GM12891 (cell line): ENCODE measurements at regions not wholly inside any gene's neighbourhood (a gene's known extent, or its start where the extent isn't known, plus 50 kb on each side); places are given as distances from the start of the nearest gene placed in this dataset.

ENCODE experiments used
- DNase-seq: peaks from one replicate; pipeline ENCODE4 v3.0.0; 2011; ENCODE audit warnings: low spot score; ENCODE audit not compliant: insufficient read length
- FAIRE-seq: peaks from 2 replicates; lab custom pipeline; 2011; peaks lifted over from hg19 to GRCh38; lab: Jason Lieb, UNC
- PAX5 ChIP-seq: IDR thresholded peaks from 2 replicates; pipeline ENCODE4 v1.6.1; 2011; ENCODE audit warnings: low read length, moderate library complexity, mild to moderate bottlenecking; ENCODE audit not compliant: insufficient read depth, severe bottlenecking
- POLR2A ChIP-seq: IDR thresholded peaks from 2 replicates; pipeline ENCODE4 v1.6.1; 2011; ENCODE audit warnings: low read depth, low read length, control low read depth
- POLR2AphosphoS5 ChIP-seq: IDR thresholded peaks from 2 replicates; pipeline ENCODE4 v1.6.1; 2011; ENCODE audit warnings: low read depth, low read length, control low read depth
- POU2F2 ChIP-seq: IDR thresholded peaks from 2 replicates; pipeline ENCODE4 v1.6.1; 2011; ENCODE audit warnings: low read depth, mild to moderate bottlenecking, control low read depth, low read length, moderate library complexity
- SPI1 ChIP-seq: IDR thresholded peaks from 2 replicates; pipeline ENCODE4 v1.6.1; 2011; ENCODE audit warnings: low read depth, low read length, control low read depth
- TAF1 ChIP-seq: IDR thresholded peaks from 2 replicates; pipeline ENCODE4 v1.6.1; 2011; ENCODE audit warnings: low read depth, low read length, control low read depth

DNA sequence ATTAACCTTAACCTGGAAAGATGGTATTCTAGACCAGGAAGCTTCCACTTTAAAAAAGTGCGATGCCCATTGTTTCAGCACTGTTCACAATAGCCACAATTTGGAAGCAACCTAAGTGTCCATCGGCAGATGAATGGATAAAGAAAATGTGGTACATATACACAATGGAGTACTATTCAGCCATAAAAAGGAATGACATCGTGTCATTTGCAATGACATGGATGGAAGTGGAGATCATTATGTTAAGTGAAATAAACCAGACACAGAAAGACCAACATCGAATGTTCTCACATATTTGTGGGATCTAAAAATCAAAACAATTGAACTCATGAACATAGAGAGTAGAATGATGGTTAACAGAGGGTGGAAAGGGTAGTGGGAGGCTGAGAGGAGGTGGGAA is 94.2 kb downstream of the NR2F2 start:
- FAIRE-seq, result no peak
- TF ChIP-seq SPI1 (no peak), POLR2AphosphoS5 (no peak), POU2F2 (no peak), TAF1 (no peak), POLR2A (no peak), PAX5 (no peak)

DNA sequence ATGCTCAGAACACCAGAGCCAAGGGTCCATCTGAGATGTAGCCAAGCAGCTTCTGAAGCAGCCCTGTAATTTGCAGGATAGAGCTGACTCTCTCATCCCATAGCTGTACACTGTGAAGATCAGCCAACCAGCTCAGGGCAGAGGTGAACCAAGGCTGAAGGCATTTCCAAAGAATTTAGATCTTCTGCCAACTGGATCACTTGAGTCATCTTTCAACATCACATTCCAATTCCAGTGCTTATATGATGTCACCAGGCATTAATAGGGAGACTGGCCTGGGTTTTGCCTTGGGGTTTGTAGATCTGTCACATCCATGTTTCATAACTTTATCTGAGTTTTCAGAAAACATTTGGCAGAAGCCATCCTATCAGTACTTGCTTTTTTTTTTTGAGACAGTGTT is 98.2 kb downstream of the NR2F2 start:
- TF ChIP-seq POLR2A (no peak), SPI1 (no peak), PAX5 (no peak), TAF1 (no peak), POLR2AphosphoS5 (no peak), POU2F2 (no peak)
- FAIRE-seq (no peak), DNase-seq (no peak)

More for the DNA sequence above, 94.2 kb downstream of the NR2F2 start:
- DNase-seq, result no peak

DNA sequence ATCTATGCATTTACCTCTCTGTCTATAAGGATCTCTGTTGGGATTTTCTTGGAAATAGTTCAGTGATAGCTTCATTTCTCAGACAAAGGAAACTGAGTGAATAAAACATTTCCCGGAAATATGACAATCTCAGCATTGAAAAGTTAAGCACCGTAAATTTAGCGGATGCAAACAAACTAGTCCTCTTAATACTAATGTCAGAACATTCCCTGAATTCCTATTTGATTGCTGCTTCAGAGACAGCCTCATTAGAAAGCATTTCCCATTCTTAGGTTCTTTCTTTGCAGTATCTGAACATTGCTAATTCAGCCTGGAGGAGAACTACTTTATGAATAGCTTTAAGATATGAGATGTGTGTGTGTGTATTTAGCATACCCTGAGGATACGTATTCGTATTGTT is 101.3 kb downstream of the NR2F2 start:
- no peak for TF ChIP-seq POLR2AphosphoS5
- TF ChIP-seq SPI1, result no peak
- TF ChIP-seq POU2F2, result no peak
- no peak for TF ChIP-seq TAF1
- TF ChIP-seq POLR2A, result no peak
- TF ChIP-seq PAX5, result no peak
- DNase-seq (no peak), FAIRE-seq (no peak)

DNA sequence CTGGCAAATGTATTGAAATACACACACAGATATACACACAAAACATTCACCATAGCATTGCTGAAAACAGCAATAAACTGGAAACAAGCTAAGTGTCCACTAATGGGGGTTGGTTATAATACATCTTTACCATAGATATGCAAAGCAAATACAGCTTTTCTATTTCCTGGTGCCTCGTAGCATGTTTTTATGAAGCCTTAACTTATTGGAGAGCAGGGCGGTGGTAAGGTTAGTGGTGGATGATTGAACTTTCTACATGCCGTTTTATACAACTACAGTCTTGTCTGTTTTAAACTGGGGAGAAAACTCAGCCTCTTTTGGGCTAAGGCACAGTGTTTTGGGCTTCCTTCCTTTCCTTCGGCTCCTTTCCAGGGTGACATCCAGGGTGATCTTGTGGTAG is 104.5 kb downstream of the NR2F2 start:
- DNase-seq (no peak), FAIRE-seq (no peak)
- TF ChIP-seq SPI1, result no peak
- no peak for TF ChIP-seq TAF1
- no peak for TF ChIP-seq POU2F2
- no peak for TF ChIP-seq POLR2AphosphoS5
- TF ChIP-seq POLR2A, result no peak
- TF ChIP-seq PAX5, result no peak

DNA sequence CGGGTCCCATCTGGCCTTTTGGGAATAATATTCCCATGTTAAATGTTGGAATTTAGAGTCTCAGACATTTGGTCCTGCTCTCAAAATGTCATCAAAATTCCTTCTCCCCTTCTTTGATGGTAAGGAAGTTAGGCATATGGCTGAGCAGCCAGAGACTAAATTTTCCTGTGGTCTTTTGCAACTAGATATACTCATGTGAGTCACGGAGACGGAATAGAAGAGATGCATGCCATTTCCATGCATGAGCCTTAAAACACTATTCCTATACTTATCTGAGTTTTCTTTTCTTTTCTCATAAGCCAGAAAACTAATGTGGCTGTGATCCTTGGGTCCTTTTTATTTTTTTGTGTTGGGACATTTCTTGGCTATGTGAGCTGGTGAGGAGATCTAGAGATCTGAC is 105.3 kb downstream of the NR2F2 start:
- DNase-seq, result no peak
- no peak for TF ChIP-seq POLR2A
- no peak for TF ChIP-seq PAX5
- TF ChIP-seq POU2F2, result no peak
- no peak for TF ChIP-seq POLR2AphosphoS5
- TF ChIP-seq SPI1, result no peak
- TF ChIP-seq TAF1, result no peak
- no peak for FAIRE-seq

DNA sequence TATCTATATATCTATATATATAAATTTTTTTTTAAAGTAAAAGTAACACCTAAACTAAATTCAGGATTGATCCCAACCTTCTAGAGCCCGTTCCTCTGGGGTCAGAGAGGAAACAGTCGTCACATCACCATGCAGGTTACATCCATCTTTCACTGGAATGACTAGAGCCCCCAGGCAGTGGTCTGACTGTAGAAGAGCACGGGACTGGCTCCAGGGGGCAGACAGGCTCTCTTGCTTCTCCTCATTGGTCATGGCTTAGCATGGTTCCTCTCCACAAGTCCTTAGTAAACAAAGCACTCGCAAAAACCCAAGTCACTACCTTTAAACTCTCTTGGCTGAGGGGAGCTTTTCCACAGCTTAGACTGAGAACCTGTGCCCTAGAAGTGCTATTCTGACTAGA is 110.5 kb downstream of the NR2F2 start:
- FAIRE-seq (no peak), DNase-seq (no peak)
- no peak for TF ChIP-seq SPI1
- no peak for TF ChIP-seq POU2F2
- TF ChIP-seq TAF1, result no peak
- no peak for TF ChIP-seq POLR2A
- no peak for TF ChIP-seq PAX5
- TF ChIP-seq POLR2AphosphoS5, result no peak

DNA sequence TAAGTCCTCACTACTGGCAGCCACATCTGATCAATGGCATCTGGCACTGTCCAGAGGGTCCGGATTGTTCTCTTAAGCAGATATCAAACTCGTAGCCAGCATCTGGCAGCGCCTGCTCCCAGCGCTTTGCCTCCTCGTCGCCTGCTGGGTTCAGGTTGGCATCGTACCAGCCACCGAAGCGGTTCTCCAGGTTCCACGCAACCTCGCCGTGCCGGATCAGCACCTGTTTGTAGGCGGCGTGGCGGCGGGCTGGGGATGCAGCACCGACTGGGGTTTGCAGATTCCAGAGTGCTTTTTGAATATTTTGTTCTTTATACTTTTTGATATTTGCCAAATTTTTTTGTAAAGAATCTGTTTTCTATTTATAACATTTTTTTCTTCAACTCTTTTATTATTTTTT is 111.6 kb downstream of the NR2F2 start:
- FAIRE-seq, result no peak

DNA sequence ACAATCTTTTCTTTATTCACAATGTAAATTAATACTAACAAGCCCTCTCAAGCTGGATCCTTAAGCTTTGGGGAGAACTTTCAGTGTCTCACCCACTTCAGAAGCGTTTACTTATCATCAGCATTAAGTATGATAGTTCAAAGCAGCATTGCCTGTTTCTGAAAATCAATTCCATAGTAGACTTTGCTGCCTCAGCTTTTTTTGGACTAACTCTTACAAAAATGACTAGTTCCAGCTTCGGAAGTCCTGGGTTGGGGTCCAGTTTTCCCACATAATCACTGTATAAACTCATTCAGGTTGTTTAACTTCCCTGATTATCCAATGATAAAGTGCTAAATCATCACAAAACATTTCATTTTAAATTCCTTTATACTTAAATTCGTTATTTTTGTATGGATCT is 114.4 kb downstream of the NR2F2 start:
- no peak for DNase-seq
- no peak for TF ChIP-seq TAF1
- TF ChIP-seq POLR2AphosphoS5, result no peak
- no peak for TF ChIP-seq POU2F2
- TF ChIP-seq PAX5, result no peak
- TF ChIP-seq POLR2A, result no peak
- TF ChIP-seq SPI1, result no peak
- FAIRE-seq, result no peak

More for the DNA sequence above, 111.6 kb downstream of the NR2F2 start:
- TF ChIP-seq TAF1, result no peak
- TF ChIP-seq SPI1, result no peak
- no peak for TF ChIP-seq POLR2A
- no peak for TF ChIP-seq POLR2AphosphoS5
- no peak for TF ChIP-seq POU2F2
- DNase-seq, result no peak

DNA sequence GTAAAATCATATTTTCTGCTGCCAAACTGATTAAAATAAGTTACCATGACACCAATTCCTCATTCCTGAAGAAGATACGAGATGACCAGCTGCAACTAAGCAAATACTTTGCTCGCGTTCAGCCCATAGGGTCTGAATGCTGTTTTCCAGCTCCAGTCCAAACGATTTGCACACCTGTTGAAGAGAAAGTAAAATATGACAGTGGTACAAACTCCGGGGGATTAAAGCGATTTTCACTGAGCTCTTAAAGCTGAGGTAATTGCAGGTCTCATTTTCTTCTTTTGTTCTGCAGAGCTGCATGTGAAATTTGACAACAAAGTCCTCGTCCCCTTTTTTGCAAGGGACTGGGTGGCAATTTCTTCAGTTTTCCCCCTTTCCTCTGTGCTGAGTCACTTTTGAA is 118.4 kb downstream of the NR2F2 start:
- TF ChIP-seq SPI1 (no peak), POLR2AphosphoS5 (no peak), POLR2A (no peak), POU2F2 (no peak), PAX5 (no peak), TAF1 (no peak)
- DNase-seq, result no peak
- no peak for FAIRE-seq

DNA sequence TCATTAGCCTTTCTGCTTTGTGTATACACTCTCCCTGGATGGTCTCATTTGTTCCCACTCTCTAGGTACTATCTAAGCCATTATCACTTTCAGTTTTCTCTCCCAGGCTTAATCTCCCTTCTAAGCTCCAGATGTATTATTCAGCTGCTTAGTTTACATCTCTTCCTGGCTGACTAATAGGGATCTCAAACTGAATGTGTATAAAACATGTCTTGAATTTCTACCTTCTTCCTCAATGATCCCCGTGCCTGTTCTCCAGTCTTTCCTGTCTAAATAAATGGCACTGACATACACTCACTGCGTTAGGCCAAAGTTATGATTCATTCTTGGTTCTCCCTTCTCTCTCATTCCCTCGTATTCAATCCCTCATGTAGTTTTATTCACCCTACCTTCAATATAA is 127.3 kb downstream of the NR2F2 start:
- no peak for TF ChIP-seq POU2F2
- TF ChIP-seq TAF1, result no peak
- no peak for TF ChIP-seq SPI1
- no peak for TF ChIP-seq POLR2AphosphoS5
- no peak for TF ChIP-seq PAX5
- TF ChIP-seq POLR2A, result no peak
- no peak for FAIRE-seq
- no peak for DNase-seq
